ENCODE measurements at regions not wholly inside any gene's neighbourhood (a gene's known extent, or its start where the extent isn't known, plus 50 kb on each side); places are given as distances from the start of the nearest gene placed in this dataset.

GRCh38 chr2:150167711-150168110 is 319.8 kb downstream of the RND3 start:
- POLR2A ChIA-PET (ENCODE audit: low non-redundant PET) = no interaction called here
- no peak overlapping the region for H3K27ac ChIP-seq
- no peak for TF ChIP-seq CTCF (conservative IDR thresholded peaks at IDR 0.05; ENCODE audit: low read depth)
- CTCF ChIA-PET = interaction anchor here (0.6 kb wide), 1 partner anchor 12 kb away, joined by 3 read pairs; no protein-coding TSS in a partner anchor
- DNase-seq (ENCODE audit: low spot score) = peak; percentile 55

DNA sequence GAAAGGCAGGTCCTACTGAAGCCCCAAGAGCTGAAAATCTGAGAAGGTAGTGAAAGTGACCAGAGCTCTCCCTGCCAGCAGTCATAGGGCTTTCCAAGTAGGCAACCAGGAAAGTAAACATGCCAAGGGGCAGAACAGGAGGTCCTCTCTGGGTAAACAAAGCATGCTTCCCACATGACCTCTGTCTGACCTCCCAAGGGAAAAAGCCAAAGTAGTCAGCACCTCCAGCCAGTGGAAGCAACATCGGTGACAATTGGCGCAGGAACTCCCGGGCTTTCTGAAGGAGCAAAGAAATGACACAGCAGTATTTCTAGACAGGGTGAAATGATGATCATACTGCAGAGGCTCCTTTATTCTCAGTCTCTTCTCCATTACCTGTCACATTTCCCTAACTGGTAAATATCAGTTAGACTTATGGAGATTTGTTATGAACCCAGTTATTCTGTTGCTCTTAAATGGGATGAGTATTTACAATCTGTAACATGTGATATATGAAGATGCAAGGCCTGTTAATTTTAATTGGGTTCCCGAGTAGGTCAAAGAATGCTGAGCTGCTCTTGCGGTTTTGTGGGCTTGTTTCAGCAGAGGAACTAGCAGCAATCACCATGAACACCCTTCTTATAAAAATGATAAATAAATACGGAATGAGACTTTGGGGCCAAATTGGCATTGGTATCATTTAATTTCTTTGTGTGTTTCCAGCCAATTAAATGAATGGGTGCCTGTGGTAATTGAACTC is 321.0 kb downstream of the RND3 start:
- no peak for TF ChIP-seq CTCF (conservative IDR thresholded peaks at IDR 0.05; ENCODE audit: low read depth)
- H3K27ac ChIP-seq = no peak overlapping the region
- DNase-seq (ENCODE audit: low spot score) = no peak
- ChIA-PET CTCF (interaction anchor here (0.6 to 0.7 kb wide), 2 partner anchors 257 to 590 kb away, joined by 3 to 9 read pairs; no protein-coding TSS in a partner anchor), POLR2A (ENCODE audit: low non-redundant PET) (no interaction called here)

- ChIA-PET POLR2A (ENCODE audit: low non-redundant PET) (no interaction called here), CTCF (interaction anchor here (0.7 kb wide), 1 partner anchor 257 kb away, joined by 3 read pairs; no protein-coding TSS in a partner anchor)
- TF ChIP-seq CTCF (conservative IDR thresholded peaks at IDR 0.05; ENCODE audit: low read depth) = no peak
- H3K27ac ChIP-seq = no peak overlapping the region
- DNase-seq (ENCODE audit: low spot score) = no peak
These were observed 321.5 kb downstream of the RND3 start for GRCh38 chr2:150165988-150166312.

- no peak for TF ChIP-seq CTCF (conservative IDR thresholded peaks at IDR 0.05; ENCODE audit: low read depth)
- ChIA-PET CTCF (interaction anchor here (0.7 kb wide), 1 partner anchor 256 kb away, joined by 3 read pairs; no protein-coding TSS in a partner anchor), POLR2A (ENCODE audit: low non-redundant PET) (no interaction called here)
- no peak for DNase-seq (ENCODE audit: low spot score)
- no peak overlapping the region for H3K27ac ChIP-seq
These were observed 322.0 kb downstream of the RND3 start for GRCh38 chr2:150165442-150165841.

- no peak for TF ChIP-seq CTCF (conservative IDR thresholded peaks at IDR 0.05; ENCODE audit: low read depth)
- no peak overlapping the region for H3K27ac ChIP-seq
- no peak for DNase-seq (ENCODE audit: low spot score)
- POLR2A ChIA-PET (ENCODE audit: low non-redundant PET) = no interaction called here
- CTCF ChIA-PET = interaction anchor here (0.7 kb wide), 1 partner anchor 21 kb away, joined by 3 read pairs; no protein-coding TSS in a partner anchor
These were observed 325.1 kb downstream of the RND3 start for GRCh38 chr2:150162241-150162942.

DNA sequence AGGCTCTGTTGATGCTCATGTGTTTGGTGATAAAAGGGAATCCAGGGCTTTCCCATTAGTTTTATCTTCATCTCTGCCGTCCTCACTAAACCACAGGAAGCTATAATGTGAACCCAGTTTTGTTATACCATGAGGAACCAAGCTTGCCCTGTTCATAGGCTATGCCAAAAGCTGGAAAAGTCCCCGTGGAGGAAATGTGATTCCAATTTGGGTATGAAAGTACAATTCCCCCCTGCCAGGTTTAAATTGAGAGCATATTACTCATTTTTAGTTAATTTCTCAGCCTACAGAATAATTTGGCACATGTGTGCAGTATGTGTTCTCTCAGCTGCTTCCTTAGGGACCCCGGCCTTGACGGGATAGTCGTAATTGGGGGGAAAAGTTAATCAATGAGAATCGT is 327.4 kb downstream of the RND3 start:
- DNase-seq (ENCODE audit: low spot score) = no peak
- no peak for TF ChIP-seq CTCF (conservative IDR thresholded peaks at IDR 0.05; ENCODE audit: low read depth)
- ChIA-PET POLR2A (ENCODE audit: low non-redundant PET) (no interaction called here), CTCF (no interaction called here)
- H3K27ac ChIP-seq = no peak overlapping the region

Measured in RWPE1 (cell line).